Mesothelial cell of epicardium (in vitro differentiated cells): ENCODE measurements at regions not wholly inside any gene's neighbourhood (a gene's known extent, or its start where the extent isn't known, plus 50 kb on each side); places are given as distances from the start of the nearest gene placed in this dataset.

Experiments used
- DNase-seq, 2 experiments: peaks; one replicate each; pipeline ENCODE4 v3.0.0; 2021; ENCODE audit warnings: low spot score in 2 of 2; ENCODE audit not compliant: unreplicated experiment in 2 of 2
- H3K27ac Mint-ChIP-seq: 2 replicates; pipeline ENCODE4 v1.8.0; 2021; ENCODE audit warnings: mixed read lengths
- H3K27me3 Mint-ChIP-seq: 2 replicates; pipeline ENCODE4 v1.8.0; 2021; ENCODE audit warnings: low read depth, mixed read lengths
- H3K36me3 Mint-ChIP-seq: 2 replicates; pipeline ENCODE4 v1.8.0; 2021; ENCODE audit warnings: mixed read lengths
- H3K4me1 Mint-ChIP-seq: 2 replicates; pipeline ENCODE4 v1.8.0; 2021; ENCODE audit warnings: mixed read lengths
- H3K4me3 Mint-ChIP-seq: 2 replicates; pipeline ENCODE4 v1.8.0; 2021; ENCODE audit warnings: mild to moderate bottlenecking, moderate library complexity, mixed read lengths
- H3K9me3 Mint-ChIP-seq: 2 replicates; pipeline ENCODE4 v1.8.0; 2021; ENCODE audit warnings: mixed read lengths
- CTCF ChIP-seq: fragments of 200-600 bp; sonication (generic); IDR thresholded peaks from one replicate; pipeline ENCODE4 v1.5.0; 2021; ENCODE audit warnings: antibody characterized with exemption; ENCODE audit not compliant: unreplicated experiment

GRCh38 chr9:120327322-120327721 is 252.6 kb downstream of the CDK5RAP2 start:
- Mint-ChIP-seq H3K4me3 (no peak overlapping the region), H3K9me3 (peaks cover 10% of the 10 kb centered on the region), H3K27ac (no peak overlapping the region), H3K36me3 (no peaks in the 10 kb centered on the region), H3K4me1 (no peaks in the 10 kb centered on the region), H3K27me3 (peaks cover 44% of the 10 kb centered on the region)
- no peak for DNase-seq
- no peak for TF ChIP-seq CTCF

- DNase-seq = no peak
- H3K4me1 Mint-ChIP-seq = no peaks in the 10 kb centered on the region
- H3K36me3 Mint-ChIP-seq = no peaks in the 10 kb centered on the region
- no peak for TF ChIP-seq CTCF
- H3K9me3 Mint-ChIP-seq = peaks cover 10% of the 10 kb centered on the region
- H3K27me3 Mint-ChIP-seq = peaks cover 43% of the 10 kb centered on the region
- no peak overlapping the region for H3K4me3 Mint-ChIP-seq
- H3K27ac Mint-ChIP-seq = no peak overlapping the region
Measured at GRCh38 chr9:120326049-120326693, 253.8 kb downstream of the CDK5RAP2 start.

GRCh38 chr9:120324996-120325642 is 254.8 kb downstream of the CDK5RAP2 start:
- H3K27ac Mint-ChIP-seq = no peak overlapping the region
- H3K36me3 Mint-ChIP-seq = no peaks in the 10 kb centered on the region
- no peak overlapping the region for H3K4me3 Mint-ChIP-seq
- no peaks in the 10 kb centered on the region for H3K9me3 Mint-ChIP-seq
- peaks cover 36% of the 10 kb centered on the region for H3K27me3 Mint-ChIP-seq
- no peaks in the 10 kb centered on the region for H3K4me1 Mint-ChIP-seq
- no peak for DNase-seq
- no peak for TF ChIP-seq CTCF

GRCh38 chr9:120324461-120324860 is 255.5 kb downstream of the CDK5RAP2 start:
- Mint-ChIP-seq H3K9me3 (no peaks in the 10 kb centered on the region), H3K4me3 (no peak overlapping the region), H3K27me3 (peaks cover 40% of the 10 kb centered on the region), H3K36me3 (no peaks in the 10 kb centered on the region), H3K27ac (no peak overlapping the region), H3K4me1 (no peaks in the 10 kb centered on the region)
- no peak for DNase-seq
- TF ChIP-seq CTCF = no peak

GRCh38 chr9:120323125-120323524 is 256.8 kb downstream of the CDK5RAP2 start:
- no peak for DNase-seq
- Mint-ChIP-seq H3K27me3 (peaks cover 40% of the 10 kb centered on the region), H3K27ac (no peak overlapping the region), H3K4me3 (no peak overlapping the region), H3K9me3 (no peaks in the 10 kb centered on the region), H3K4me1 (no peaks in the 10 kb centered on the region), H3K36me3 (no peaks in the 10 kb centered on the region)
- TF ChIP-seq CTCF = no peak
